ENCODE measurements at regions not wholly inside any gene's neighbourhood (a gene's known extent, or its start where the extent isn't known, plus 50 kb on each side); places are given as distances from the start of the nearest gene placed in this dataset.
A peak's percentile ranks its signal among the peaks of the same experiment; 100 is the strongest.

- no peak overlapping the region for H3K4me3 ChIP-seq (ENCODE audit: low read length)
- no peak for DNase-seq
- H3K27ac ChIP-seq (ENCODE audit: low read depth, low read length): no peak overlapping the region
- no peak overlapping the region for H3K9ac ChIP-seq (ENCODE audit: extremely low read depth, low read length, poor library complexity, severe bottlenecking)
- Mint-ChIP-seq H3K4me3 (no peak overlapping the region), H3K27ac (no peak overlapping the region), H3K36me3 (ENCODE audit: low read depth) (no peaks in the 10 kb centered on the region), H3K9me3 (peaks cover 4% of the 10 kb centered on the region), H3K4me1 (peaks cover 33% of the 10 kb centered on the region), H3K27me3 (ENCODE audit: insufficient read depth) (no peaks in the 10 kb centered on the region)
- H3K9me3 ChIP-seq (ENCODE audit: control insufficient read depth, low read length): no peaks in the 10 kb centered on the region
- H3K36me3 ChIP-seq (ENCODE audit: control insufficient read depth, insufficient read depth, low read length): no peaks in the 10 kb centered on the region
- TF ChIP-seq CTCF (conservative IDR thresholded peaks at IDR 0.05): no peak
- peaks cover 4% of the 10 kb centered on the region for H3K4me1 ChIP-seq (ENCODE audit: control insufficient read depth, insufficient read depth, low read length)
- H3K27me3 ChIP-seq (ENCODE audit: control insufficient read depth, insufficient read depth, low read length, poor library complexity, severe bottlenecking): no peaks in the 10 kb centered on the region
- WGBS, 2 experiments (ENCODE audit: insufficient coverage in 1 of 2, insufficient read length in 1 of 2): 88% methylated on average over 2 of the region's 2 CpGs; no CpG with 5 or more reads in 1 of the 2 experiments
Observed at GRCh38 chr4:107391009-107391629, 328.9 kb downstream of the PAPSS1 start.

- Mint-ChIP-seq H3K4me3 (no peak overlapping the region), H3K9me3 (peaks cover 4% of the 10 kb centered on the region), H3K36me3 (ENCODE audit: low read depth) (no peaks in the 10 kb centered on the region), H3K27ac (no peak overlapping the region), H3K4me1 (peaks cover 33% of the 10 kb centered on the region), H3K27me3 (ENCODE audit: insufficient read depth) (no peaks in the 10 kb centered on the region)
- TF ChIP-seq CTCF (conservative IDR thresholded peaks at IDR 0.05): no peak
- Histone ChIP-seq H3K4me3 (ENCODE audit: low read length) (no peak overlapping the region), H3K4me1 (ENCODE audit: control insufficient read depth, insufficient read depth, low read length) (peaks cover 4% of the 10 kb centered on the region), H3K27me3 (ENCODE audit: control insufficient read depth, insufficient read depth, low read length, poor library complexity, severe bottlenecking) (no peaks in the 10 kb centered on the region), H3K36me3 (ENCODE audit: control insufficient read depth, insufficient read depth, low read length) (no peaks in the 10 kb centered on the region), H3K27ac (ENCODE audit: low read depth, low read length) (no peak overlapping the region), H3K9me3 (ENCODE audit: control insufficient read depth, low read length) (no peaks in the 10 kb centered on the region), H3K9ac (ENCODE audit: extremely low read depth, low read length, poor library complexity, severe bottlenecking) (no peak overlapping the region)
- DNase-seq: no peak
Observed at GRCh38 chr4:107389965-107390364, 330.1 kb downstream of the PAPSS1 start.

- Histone ChIP-seq H3K9ac (ENCODE audit: extremely low read depth, low read length, poor library complexity, severe bottlenecking) (no peak overlapping the region), H3K4me1 (ENCODE audit: control insufficient read depth, insufficient read depth, low read length) (peaks cover 4% of the 10 kb centered on the region), H3K27ac (ENCODE audit: low read depth, low read length) (no peak overlapping the region), H3K4me3 (ENCODE audit: low read length) (peak overlapping the region; percentile 30), H3K9me3 (ENCODE audit: control insufficient read depth, low read length) (no peaks in the 10 kb centered on the region), H3K27me3 (ENCODE audit: control insufficient read depth, insufficient read depth, low read length, poor library complexity, severe bottlenecking) (no peaks in the 10 kb centered on the region), H3K36me3 (ENCODE audit: control insufficient read depth, insufficient read depth, low read length) (no peaks in the 10 kb centered on the region)
- H3K27me3 Mint-ChIP-seq (ENCODE audit: insufficient read depth): no peaks in the 10 kb centered on the region
- no peak for TF ChIP-seq CTCF (conservative IDR thresholded peaks at IDR 0.05)
- no peaks in the 10 kb centered on the region for H3K36me3 Mint-ChIP-seq (ENCODE audit: low read depth)
- WGBS, 2 experiments (ENCODE audit: insufficient coverage in 1 of 2, insufficient read length in 1 of 2): 73% methylated on average over 2 of the region's 3 CpGs; no CpG with 5 or more reads in 1 of the 2 experiments
- H3K4me1 Mint-ChIP-seq: peaks cover 39% of the 10 kb centered on the region
- no peak overlapping the region for H3K4me3 Mint-ChIP-seq
- no peak overlapping the region for H3K27ac Mint-ChIP-seq
- no peak for DNase-seq
- peaks cover 4% of the 10 kb centered on the region for H3K9me3 Mint-ChIP-seq
Observed at GRCh38 chr4:107388736-107389274, 331.2 kb downstream of the PAPSS1 start.

Data from endodermal cell (in vitro differentiated cells).